Skin epidermis (tissue), 12 donors: ENCODE measurements at regions not wholly inside any gene's neighbourhood (a gene's known extent, or its start where the extent isn't known, plus 50 kb on each side); places are given as distances from the start of the nearest gene placed in this dataset.
"Not testable (repeated sequence)": the region's sequence is repeated elsewhere in the genome, so short reads cannot be mapped to it uniquely, and the experiment has no call there.

ENCODE experiments used
- H3K27ac ChIP-seq, 21 experiments: fragments of 200-600 bp; sonication (generic) in 11 of 21; one replicate each; pipeline ENCODE4 v1.5.0; 2020; ENCODE audit warnings: mild to moderate bottlenecking in 3 of 21, inconsistent platforms in 2 of 21, moderate library complexity in 2 of 21
- H3K4me3 ChIP-seq, 7 experiments: fragments of 200-600 bp; sonication (generic) in 2 of 7; one replicate each; pipeline ENCODE4 v1.5.0; 2020; ENCODE audit warnings: inconsistent platforms in 2 of 7, mild to moderate bottlenecking in 2 of 7, moderate library complexity in 1 of 7

GRCh38 chr12:124658806-124659402, 91.5 kb upstream of the NCOR2 start:
- Histone ChIP-seq H3K4me3 (no peak overlapping the region), H3K27ac (no peak overlapping the region)

- no peak overlapping the region for H3K4me3 ChIP-seq
Measured at GRCh38 chr12:124658302-124658701, 90.9 kb upstream of the NCOR2 start.

GRCh38 chr12:124656947-124657434, 89.6 kb upstream of the NCOR2 start:
- H3K27ac ChIP-seq = peak overlapping the region in 1 of 21 experiments; percentile 69

More at GRCh38 chr12:124658302-124658701, 90.9 kb upstream of the NCOR2 start:
- no peak overlapping the region for H3K27ac ChIP-seq

GRCh38 chr12:124655698-124656516, 88.5 kb upstream of the NCOR2 start:
- Histone ChIP-seq H3K4me3 (no peak overlapping the region), H3K27ac (peak overlapping the region in 19 of 21 experiments; percentile 4 to 82 (median 67))

More at GRCh38 chr12:124656947-124657434, 89.6 kb upstream of the NCOR2 start:
- no peak overlapping the region for H3K4me3 ChIP-seq

GRCh38 chr12:124655048-124655697, 87.8 kb upstream of the NCOR2 start:
- Histone ChIP-seq H3K27ac (peak overlapping the region in 19 of 21 experiments; percentile 4 to 82 (median 67)), H3K4me3 (no peak overlapping the region)

- Histone ChIP-seq H3K27ac (peak overlapping the region in 17 of 21 experiments; percentile 4 to 82 (median 67)), H3K4me3 (no peak overlapping the region)
Measured at GRCh38 chr12:124654666-124655047, 87.2 kb upstream of the NCOR2 start.

- no peak overlapping the region for H3K4me3 ChIP-seq
- peak overlapping the region in 3 of 21 experiments; percentile 3 to 32 (median 22) for H3K27ac ChIP-seq
Measured at GRCh38 chr12:124653169-124653931, 85.9 kb upstream of the NCOR2 start.

- H3K4me3 ChIP-seq = no peak overlapping the region
- peak overlapping the region in 1 of 21 experiments; percentile 3 for H3K27ac ChIP-seq
Measured at GRCh38 chr12:124652661-124653060, 85.2 kb upstream of the NCOR2 start.

- peak overlapping the region in 2 of 21 experiments; percentile 3 for H3K27ac ChIP-seq
- H3K4me3 ChIP-seq = no peak overlapping the region
Measured at GRCh38 chr12:124651516-124652273, 84.3 kb upstream of the NCOR2 start.

GRCh38 chr12:124650912-124651311, 83.5 kb upstream of the NCOR2 start:
- Histone ChIP-seq H3K4me3 (no peak overlapping the region), H3K27ac (peak overlapping the region in 1 of 21 experiments; percentile 43)

GRCh38 chr12:124648710-124649384, 81.4 kb upstream of the NCOR2 start:
- Histone ChIP-seq H3K27ac (no peak overlapping the region), H3K4me3 (no peak overlapping the region)

- no peak overlapping the region for H3K27ac ChIP-seq
- no peak overlapping the region for H3K4me3 ChIP-seq
Measured at GRCh38 chr12:124647316-124647715, 79.9 kb upstream of the NCOR2 start.

GRCh38 chr12:124646385-124647230, 79.2 kb upstream of the NCOR2 start:
- Histone ChIP-seq H3K4me3 (no peak overlapping the region), H3K27ac (peak overlapping the region in 2 of 21 experiments; percentile 12 to 36)

GRCh38 chr12:124645530-124646244, 78.3 kb upstream of the NCOR2 start:
- no peak overlapping the region for H3K4me3 ChIP-seq
- H3K27ac ChIP-seq = no peak overlapping the region

GRCh38 chr12:124643768-124644167, 76.4 kb upstream of the NCOR2 start:
- not testable (repeated sequence) for H3K27ac ChIP-seq

GRCh38 chr12:124642105-124642504, 74.7 kb upstream of the NCOR2 start:
- H3K4me3 ChIP-seq = no peak overlapping the region
- no peak overlapping the region for H3K27ac ChIP-seq

More at GRCh38 chr12:124643768-124644167, 76.4 kb upstream of the NCOR2 start:
- not testable (repeated sequence) for H3K4me3 ChIP-seq

- no peak overlapping the region for H3K27ac ChIP-seq
- no peak overlapping the region for H3K4me3 ChIP-seq
Measured at GRCh38 chr12:124641591-124641990, 74.2 kb upstream of the NCOR2 start.
